HEK293T (cell line): ENCODE measurements at regions not wholly inside any gene's neighbourhood (a gene's known extent, or its start where the extent isn't known, plus 50 kb on each side); places are given as distances from the start of the nearest gene placed in this dataset.
"Not testable (repeated sequence)": the region's sequence is repeated elsewhere in the genome, so short reads cannot be mapped to it uniquely, and the experiment has no call there.

Experiments used
- ARNT ChIP-seq: fragments of 450-650 bp; IDR thresholded peaks from 2 replicates; pipeline ENCODE4 v1.6.1; 2017; ENCODE audit warnings: mild to moderate bottlenecking
- BHLHE40 ChIP-seq: fragments of 450-650 bp; IDR thresholded peaks from 2 replicates; pipeline ENCODE4 v1.6.1; 2016; ENCODE audit warnings: mild to moderate bottlenecking, moderate library complexity, borderline replicate concordance
- CTBP1 ChIP-seq: fragments of 450-650 bp; IDR thresholded peaks from 2 replicates; pipeline ENCODE4 v1.6.1; 2016; ENCODE audit warnings: borderline replicate concordance
- FOXA1 ChIP-seq: fragments of 450-650 bp; IDR thresholded peaks from 2 replicates; pipeline ENCODE4 v1.6.1; 2016; ENCODE audit warnings: mild to moderate bottlenecking
- HDGF ChIP-seq: fragments of 450-650 bp; IDR thresholded peaks from 2 replicates; pipeline ENCODE4 v1.6.1; 2017; ENCODE audit warnings: antibody characterized with exemption, borderline replicate concordance
- L3MBTL2 ChIP-seq: fragments of 450-650 bp; conservative IDR thresholded peaks from 2 replicates; pipeline ENCODE4 v1.6.1; 2016; ENCODE audit warnings: mild to moderate bottlenecking
- PKNOX1 ChIP-seq: fragments of 450-650 bp; IDR thresholded peaks from 2 replicates; pipeline ENCODE4 v1.6.1; 2016
- SP1 ChIP-seq: fragments of 450-650 bp; IDR thresholded peaks from 2 replicates; pipeline ENCODE4 v1.6.1; 2017
- TARDBP ChIP-seq: fragments of 450-650 bp; IDR thresholded peaks from 2 replicates; pipeline ENCODE4 v1.6.1; 2016
- ZNF384 ChIP-seq: fragments of 450-650 bp; IDR thresholded peaks from 2 replicates; pipeline ENCODE4 v1.6.1; 2016

GRCh38 chr3:151667762-151668161, 66.0 kb upstream of the AADACL2 start:
- TF ChIP-seq TARDBP, SP1, HDGF, CTBP1, BHLHE40, L3MBTL2, ZNF384, ARNT, PKNOX1, FOXA1: not testable (repeated sequence)
